Smooth muscle cell of the brain vasculature (primary cell): ENCODE measurements at regions not wholly inside any gene's neighbourhood (a gene's known extent, or its start where the extent isn't known, plus 50 kb on each side); places are given as distances from the start of the nearest gene placed in this dataset.

Experiments used
- DNase-seq: peaks from one replicate; pipeline ENCODE4 v3.0.0-alpha.2; 2012; ENCODE audit warnings: low read depth, low spot score

GRCh38 chr13:31441800-31442510, 242.2 kb downstream of the B3GLCT start:
- DNase-seq: no peak

GRCh38 chr13:31442571-31442970, 242.8 kb downstream of the B3GLCT start:
- no peak for DNase-seq

GRCh38 chr13:31444266-31444856, 244.6 kb downstream of the B3GLCT start:
- no peak for DNase-seq

- DNase-seq: no peak
Measured at GRCh38 chr13:31452525-31452924, 252.8 kb downstream of the B3GLCT start.

- no peak for DNase-seq
Measured at GRCh38 chr13:31455581-31455980, 255.8 kb downstream of the B3GLCT start.

- no peak for DNase-seq
Measured at GRCh38 chr13:31456056-31456455, 256.3 kb downstream of the B3GLCT start.

GRCh38 chr13:31460061-31460460, 260.3 kb downstream of the B3GLCT start:
- DNase-seq: no peak

GRCh38 chr13:31461923-31462322, 262.1 kb downstream of the B3GLCT start:
- no peak for DNase-seq

- no peak for DNase-seq
Measured at GRCh38 chr13:31462766-31463165, 263.0 kb downstream of the B3GLCT start.

- no peak for DNase-seq
Measured at GRCh38 chr13:31468114-31468902, 268.5 kb downstream of the B3GLCT start.

- no peak for DNase-seq
Measured at GRCh38 chr13:31469377-31469776, 269.6 kb downstream of the B3GLCT start.

GRCh38 chr13:31476266-31476665, 263.1 kb upstream of the RXFP2 start:
- DNase-seq: peak; percentile 24

GRCh38 chr13:31476753-31477152, 262.6 kb upstream of the RXFP2 start:
- DNase-seq: no peak

- DNase-seq: peak; percentile 50
Measured at GRCh38 chr13:31477961-31478360, 261.4 kb upstream of the RXFP2 start.

GRCh38 chr13:31485183-31485582, 254.1 kb upstream of the RXFP2 start:
- no peak for DNase-seq

GRCh38 chr13:31485651-31486051, 253.7 kb upstream of the RXFP2 start:
- DNase-seq: no peak

GRCh38 chr13:31495336-31495735, 244.0 kb upstream of the RXFP2 start:
- no peak for DNase-seq

- no peak for DNase-seq
Measured at GRCh38 chr13:31499274-31499673, 240.1 kb upstream of the RXFP2 start.

- DNase-seq: no peak
Measured at GRCh38 chr13:31503626-31504025, 235.7 kb upstream of the RXFP2 start.

GRCh38 chr13:31504918-31505317, 234.4 kb upstream of the RXFP2 start:
- no peak for DNase-seq

GRCh38 chr13:31512331-31512730, 227.0 kb upstream of the RXFP2 start:
- no peak for DNase-seq

- no peak for DNase-seq
Measured at GRCh38 chr13:31514932-31515331, 224.4 kb upstream of the RXFP2 start.

GRCh38 chr13:31515427-31515826, 223.9 kb upstream of the RXFP2 start:
- no peak for DNase-seq
